HG03342 (cell line): ENCODE measurements at regions not wholly inside any gene's neighbourhood (a gene's known extent, or its start where the extent isn't known, plus 50 kb on each side); places are given as distances from the start of the nearest gene placed in this dataset.

Experiments
- ATAC-seq: cut with Tn5 transposase; IDR thresholded peaks from one replicate; pipeline ENCODE4 v1.9.1; 2021; ENCODE audit warnings: mild to moderate bottlenecking, moderate library complexity; ENCODE audit not compliant: unreplicated experiment

- no peak for ATAC-seq
These were observed 1262.7 kb downstream of the BRD1 start for GRCh38 chr22:48564995-48565394.

GRCh38 chr22:48563966-48564330 is 1263.7 kb downstream of the BRD1 start:
- no peak for ATAC-seq

- ATAC-seq, result no peak
These were observed 1264.3 kb downstream of the BRD1 start for GRCh38 chr22:48563118-48563965.

- ATAC-seq, result no peak
These were observed 1266.0 kb downstream of the BRD1 start for GRCh38 chr22:48561676-48562075.

GRCh38 chr22:48560836-48561235 is 1266.8 kb downstream of the BRD1 start:
- ATAC-seq, result no peak

- ATAC-seq, result no peak
These were observed 1267.3 kb downstream of the BRD1 start for GRCh38 chr22:48560389-48560751.

GRCh38 chr22:48559647-48560388 is 1267.9 kb downstream of the BRD1 start:
- ATAC-seq, result no peak

- no peak for ATAC-seq
These were observed 1268.9 kb downstream of the BRD1 start for GRCh38 chr22:48558606-48559402.

GRCh38 chr22:48558016-48558415 is 1269.7 kb downstream of the BRD1 start:
- ATAC-seq, result no peak

GRCh38 chr22:48557473-48557872 is 1270.2 kb downstream of the BRD1 start:
- ATAC-seq, result no peak

GRCh38 chr22:48556751-48557150 is 1270.9 kb downstream of the BRD1 start:
- no peak for ATAC-seq

GRCh38 chr22:48556222-48556621 is 1271.5 kb downstream of the BRD1 start:
- no peak for ATAC-seq

- no peak for ATAC-seq
These were observed 1272.1 kb downstream of the BRD1 start for GRCh38 chr22:48555606-48556005.

GRCh38 chr22:48554893-48555572 is 1272.6 kb downstream of the BRD1 start:
- ATAC-seq, result no peak

GRCh38 chr22:48553694-48554308 is 1273.9 kb downstream of the BRD1 start:
- ATAC-seq, result no peak

GRCh38 chr22:48553119-48553518 is 1274.6 kb downstream of the BRD1 start:
- ATAC-seq, result no peak

- no peak for ATAC-seq
These were observed 1275.9 kb downstream of the BRD1 start for GRCh38 chr22:48551716-48552268.

- ATAC-seq, result no peak
These were observed 1276.6 kb downstream of the BRD1 start for GRCh38 chr22:48551061-48551460.

- ATAC-seq, result no peak
These were observed 1279.3 kb downstream of the BRD1 start for GRCh38 chr22:48548391-48548790.

GRCh38 chr22:48547971-48548370 is 1279.7 kb downstream of the BRD1 start:
- no peak for ATAC-seq
